ENCODE measurements at regions not wholly inside any gene's neighbourhood (a gene's known extent, or its start where the extent isn't known, plus 50 kb on each side); places are given as distances from the start of the nearest gene placed in this dataset.

DNA sequence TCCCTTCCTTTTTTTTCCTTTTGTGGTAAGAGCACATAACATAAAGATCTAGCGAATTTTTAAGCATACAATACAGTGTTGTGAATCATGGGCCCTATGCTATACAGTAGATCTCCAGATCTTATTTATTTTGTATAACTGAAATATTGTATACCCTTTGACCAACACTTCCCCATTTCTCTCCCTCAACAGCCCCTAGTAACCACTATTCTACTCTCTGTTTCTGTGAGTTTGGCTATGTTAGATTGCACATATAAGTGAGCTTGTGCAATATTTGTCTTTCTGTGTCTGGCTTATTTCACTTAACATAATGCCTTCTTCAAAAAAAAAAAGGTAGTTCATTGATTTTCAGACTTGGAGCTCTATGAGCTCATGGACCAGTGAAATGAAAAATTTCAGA, 180.5 kb downstream of the C11orf91 start:
- Histone ChIP-seq H3K36me3 (ENCODE audit: low read depth, missing control alignments) (no peaks in the 10 kb centered on the region), H3K9me3 (no peaks in the 10 kb centered on the region), H3K27ac (no peak overlapping the region), H3K27me3 (no peaks in the 10 kb centered on the region), H3K4me3 (no peak overlapping the region), H3K4me1 (no peaks in the 10 kb centered on the region)
- 0 to 46% methylated on average over 1 of the region's 1 CpG for WGBS, 2 donors
- TF ChIP-seq, protein P1, sequence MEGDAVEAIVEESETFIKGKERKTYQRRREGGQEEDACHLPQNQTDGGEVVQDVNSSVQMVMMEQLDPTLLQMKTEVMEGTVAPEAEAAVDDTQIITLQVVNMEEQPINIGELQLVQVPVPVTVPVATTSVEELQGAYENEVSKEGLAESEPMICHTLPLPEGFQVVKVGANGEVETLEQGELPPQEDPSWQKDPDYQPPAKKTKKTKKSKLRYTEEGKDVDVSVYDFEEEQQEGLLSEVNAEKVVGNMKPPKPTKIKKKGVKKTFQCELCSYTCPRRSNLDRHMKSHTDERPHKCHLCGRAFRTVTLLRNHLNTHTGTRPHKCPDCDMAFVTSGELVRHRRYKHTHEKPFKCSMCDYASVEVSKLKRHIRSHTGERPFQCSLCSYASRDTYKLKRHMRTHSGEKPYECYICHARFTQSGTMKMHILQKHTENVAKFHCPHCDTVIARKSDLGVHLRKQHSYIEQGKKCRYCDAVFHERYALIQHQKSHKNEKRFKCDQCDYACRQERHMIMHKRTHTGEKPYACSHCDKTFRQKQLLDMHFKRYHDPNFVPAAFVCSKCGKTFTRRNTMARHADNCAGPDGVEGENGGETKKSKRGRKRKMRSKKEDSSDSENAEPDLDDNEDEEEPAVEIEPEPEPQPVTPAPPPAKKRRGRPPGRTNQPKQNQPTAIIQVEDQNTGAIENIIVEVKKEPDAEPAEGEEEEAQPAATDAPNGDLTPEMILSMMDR (IDR thresholded peaks at IDR 0.05), result no peak
- no peak for TF ChIP-seq POLR2A (IDR thresholded peaks at IDR 0.05)
- DNase-seq, result no peak
- intact Hi-C loops (cut with DNase I; ENCODE audit: low total_unique reads), result no loop called here

DNA sequence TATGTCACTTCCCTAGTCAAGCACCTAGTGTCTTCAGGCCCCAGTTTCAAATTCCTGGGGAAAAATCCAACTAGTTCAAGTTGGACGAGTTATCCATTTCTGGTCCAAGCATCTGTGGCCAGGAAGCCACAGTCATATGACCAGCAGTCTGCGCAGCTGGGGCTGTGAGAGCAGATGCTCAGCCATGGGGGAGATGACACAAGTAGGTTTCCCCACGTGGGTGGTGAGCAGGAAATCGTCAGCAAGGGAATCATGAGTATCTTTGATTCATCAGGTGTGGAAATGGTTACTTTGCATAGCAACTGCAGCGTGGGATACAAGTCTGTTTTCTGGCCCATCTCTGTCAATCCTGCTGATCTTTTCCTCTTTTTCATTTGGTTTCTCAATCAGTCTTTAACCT, 185.3 kb downstream of the C11orf91 start:
- 67 to 72% methylated on average over 5 of the region's 5 CpGs for WGBS, 2 donors

DNA sequence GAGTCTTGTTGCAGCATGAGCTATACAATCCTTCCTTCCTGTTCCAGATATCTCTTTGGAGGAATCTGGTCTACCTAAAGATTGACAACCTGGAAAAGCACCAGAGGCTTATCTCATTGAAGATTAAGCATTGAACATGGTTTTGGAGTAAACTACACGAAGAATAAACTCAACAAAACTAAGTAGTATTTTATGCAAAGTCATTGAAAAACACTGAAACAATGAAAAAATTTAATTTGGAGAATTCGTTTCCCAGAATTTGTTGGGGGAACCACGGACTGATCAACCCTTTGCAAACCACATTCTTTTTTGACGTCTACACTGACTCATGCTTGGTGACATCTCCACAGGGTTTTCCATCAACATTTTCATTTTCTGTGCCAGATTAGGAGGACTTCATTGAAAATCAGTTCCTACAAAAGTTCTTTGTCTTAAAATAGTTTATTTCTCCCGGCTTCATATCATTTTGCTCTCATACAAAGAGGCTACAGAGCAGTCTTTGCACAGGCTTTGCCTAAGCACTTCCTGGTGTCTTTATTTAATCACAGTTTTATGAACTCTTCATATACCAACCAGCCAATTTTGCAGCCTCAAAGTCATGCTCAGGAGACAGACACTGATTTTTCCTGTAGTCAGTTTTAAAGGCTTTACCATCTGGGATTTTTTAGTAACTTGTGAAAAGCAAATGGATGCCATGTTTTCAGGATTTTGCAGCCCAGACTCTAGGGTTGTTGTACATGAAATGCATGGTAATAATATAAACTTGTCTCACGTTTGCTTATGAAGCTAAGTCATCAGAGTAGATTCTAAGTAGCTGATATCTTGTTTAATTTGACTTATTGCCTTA, 186.3 kb downstream of the C11orf91 start:
- intact Hi-C loops (cut with DNase I; ENCODE audit: low total_unique reads), result no loop called here
- Histone ChIP-seq H3K36me3 (ENCODE audit: low read depth, missing control alignments) (no peaks in the 10 kb centered on the region), H3K9me3 (no peaks in the 10 kb centered on the region), H3K4me3 (no peak overlapping the region), H3K27ac (no peak overlapping the region), H3K4me1 (no peaks in the 10 kb centered on the region), H3K27me3 (no peaks in the 10 kb centered on the region)
- TF ChIP-seq, protein P1 (IDR thresholded peaks at IDR 0.05), result no peak
- TF ChIP-seq POLR2A (IDR thresholded peaks at IDR 0.05), result no peak
- WGBS, 2 donors, result 79 to 91% methylated on average over 6 of the region's 6 CpGs
- no peak for DNase-seq

More for the DNA sequence above, 185.3 kb downstream of the C11orf91 start:
- Histone ChIP-seq H3K9me3 (no peaks in the 10 kb centered on the region), H3K36me3 (ENCODE audit: low read depth, missing control alignments) (no peaks in the 10 kb centered on the region), H3K27ac (no peak overlapping the region), H3K27me3 (no peaks in the 10 kb centered on the region), H3K4me1 (no peaks in the 10 kb centered on the region), H3K4me3 (no peak overlapping the region)
- DNase-seq, result no peak
- TF ChIP-seq POLR2A (IDR thresholded peaks at IDR 0.05), result no peak
- TF ChIP-seq, protein P1 (IDR thresholded peaks at IDR 0.05), result no peak
- intact Hi-C loops (cut with DNase I; ENCODE audit: low total_unique reads), result no loop called here

DNA sequence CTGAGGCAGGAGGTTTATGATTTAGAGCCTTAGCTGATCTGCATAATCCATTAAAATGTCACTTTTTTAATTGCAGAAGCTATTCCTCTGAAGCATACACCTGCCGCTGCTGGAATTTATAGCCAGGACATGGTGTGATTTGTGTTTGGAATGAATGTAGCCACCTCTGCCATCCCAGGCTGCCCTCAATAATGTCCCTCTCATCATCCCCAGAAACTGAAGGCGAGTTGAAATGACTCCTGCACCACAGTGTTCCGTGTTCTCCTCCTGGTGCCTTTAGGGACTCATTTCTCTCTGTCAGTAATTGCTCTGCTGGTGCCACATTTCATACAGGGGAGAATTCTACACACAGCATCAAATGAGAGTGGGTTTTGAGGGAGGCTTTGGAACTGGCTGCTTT, 191.0 kb downstream of the C11orf91 start:
- Histone ChIP-seq H3K27me3 (no peaks in the 10 kb centered on the region), H3K9me3 (no peaks in the 10 kb centered on the region), H3K36me3 (ENCODE audit: low read depth, missing control alignments) (no peaks in the 10 kb centered on the region), H3K4me1 (no peaks in the 10 kb centered on the region), H3K4me3 (no peak overlapping the region), H3K27ac (no peak overlapping the region)
- DNase-seq, result no peak
- intact Hi-C loops (cut with DNase I; ENCODE audit: low total_unique reads), result no loop called here
- no peak for TF ChIP-seq POLR2A (IDR thresholded peaks at IDR 0.05)
- TF ChIP-seq, protein P1 (IDR thresholded peaks at IDR 0.05), result no peak
- WGBS, 2 donors, result 68 to 86% methylated on average over 3 of the region's 3 CpGs

DNA sequence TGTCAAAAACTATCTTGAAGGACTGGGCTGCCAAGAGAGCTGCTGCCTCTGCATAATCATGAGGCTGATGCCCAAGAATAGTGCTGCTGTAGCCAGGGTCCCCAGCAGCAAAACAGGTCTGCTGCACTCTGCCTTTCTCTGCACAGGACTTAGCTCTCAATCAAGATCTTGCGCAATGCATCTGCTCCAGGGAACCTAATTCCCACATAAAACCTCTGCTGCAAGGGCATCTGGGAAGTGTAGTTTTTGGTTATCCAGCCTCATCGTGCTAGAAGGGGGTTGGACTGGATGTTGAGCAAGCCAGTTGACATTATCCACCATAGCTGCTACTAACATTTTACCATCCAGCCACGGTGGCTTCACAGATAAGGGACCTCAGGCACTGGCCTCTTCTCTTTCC, 192.7 kb downstream of the C11orf91 start:
- H3K4me1 ChIP-seq, result no peaks in the 10 kb centered on the region
- TF ChIP-seq, protein P1 (IDR thresholded peaks at IDR 0.05), result no peak
- no peak for TF ChIP-seq POLR2A (IDR thresholded peaks at IDR 0.05)
- H3K9me3 ChIP-seq, result no peaks in the 10 kb centered on the region
- no peak overlapping the region for H3K27ac ChIP-seq
- no peaks in the 10 kb centered on the region for H3K27me3 ChIP-seq
- 67 to 68% methylated on average over 3 of the region's 3 CpGs for WGBS, 2 donors
- H3K36me3 ChIP-seq (ENCODE audit: low read depth, missing control alignments), result no peaks in the 10 kb centered on the region
- DNase-seq, result no peak
- no peak overlapping the region for H3K4me3 ChIP-seq
- intact Hi-C loops (cut with DNase I; ENCODE audit: low total_unique reads), result no loop called here

Data from testis (tissue), 2 donors.